Stimulated activated effector memory CD8-positive, alpha-beta T cell treated with anti-CD3 and anti-CD28 coated beads, Interleukin-12 subunit alpha, Interleukin-12 subunit beta, amount 100 ng/mL, for 72 hours (primary cell): ENCODE measurements at regions not wholly inside any gene's neighbourhood (a gene's known extent, or its start where the extent isn't known, plus 50 kb on each side); places are given as distances from the start of the nearest gene placed in this dataset.

Experiments used
- ATAC-seq: fragments of 150-1000 bp; cut with Tn5 transposase; 2 replicates; pipeline ENCODE4 v1.10.0; 2021
- DNase-seq, 2 donors: peaks; one replicate each; pipeline ENCODE4 v3.0.0; 2021 to 2022; ENCODE audit warnings: low spot score in 2 of 2
- H3K27ac Mint-ChIP-seq: one replicate; pipeline ENCODE4 v1.8.0; 2022; ENCODE audit warnings: mild to moderate bottlenecking, mixed read lengths
- H3K36me3 Mint-ChIP-seq: one replicate; pipeline ENCODE4 v1.8.0; 2022; ENCODE audit warnings: mild to moderate bottlenecking, mixed read lengths
- H3K4me1 Mint-ChIP-seq: one replicate; pipeline ENCODE4 v1.8.0; 2022; ENCODE audit warnings: mixed read lengths
- H3K4me3 Mint-ChIP-seq: one replicate; pipeline ENCODE4 v1.8.0; 2022; ENCODE audit warnings: mild to moderate bottlenecking, mixed read lengths
- H3K9me3 Mint-ChIP-seq: one replicate; pipeline ENCODE4 v1.8.0; 2022; ENCODE audit warnings: mixed read lengths

- no peak for ATAC-seq
Observed at GRCh38 chr15:67892559-67893377, 52.9 kb upstream of the RNU6-1 start.

GRCh38 chr15:67895237-67895636 lies 55.4 kb upstream of the RNU6-1 start:
- Mint-ChIP-seq H3K36me3 (no peaks in the 10 kb centered on the region), H3K27ac (no peak overlapping the region), H3K4me1 (no peaks in the 10 kb centered on the region), H3K9me3 (peaks cover 3% of the 10 kb centered on the region), H3K4me3 (no peak overlapping the region)
- ATAC-seq (no peak), DNase-seq (no peak)

More at GRCh38 chr15:67892559-67893377, 52.9 kb upstream of the RNU6-1 start:
- Mint-ChIP-seq H3K4me3 (no peak overlapping the region), H3K4me1 (peaks cover 5% of the 10 kb centered on the region), H3K27ac (no peak overlapping the region), H3K36me3 (no peaks in the 10 kb centered on the region), H3K9me3 (peaks cover 7% of the 10 kb centered on the region)
- DNase-seq = no peak

GRCh38 chr15:67897646-67898339 lies 57.9 kb upstream of the RNU6-1 start:
- DNase-seq = no peak
- Mint-ChIP-seq H3K9me3 (peaks cover 3% of the 10 kb centered on the region), H3K27ac (no peak overlapping the region), H3K36me3 (no peaks in the 10 kb centered on the region), H3K4me3 (no peak overlapping the region), H3K4me1 (no peaks in the 10 kb centered on the region)
- ATAC-seq = no peak

- DNase-seq (no peak), ATAC-seq (no peak)
- no peak overlapping the region for H3K4me3 Mint-ChIP-seq
- H3K4me1 Mint-ChIP-seq = no peaks in the 10 kb centered on the region
- H3K36me3 Mint-ChIP-seq = no peaks in the 10 kb centered on the region
- H3K27ac Mint-ChIP-seq = no peak overlapping the region
- peaks cover 3% of the 10 kb centered on the region for H3K9me3 Mint-ChIP-seq
Observed at GRCh38 chr15:67899596-67900283, 59.9 kb upstream of the RNU6-1 start.

- DNase-seq (no peak), ATAC-seq (no peak)
- Mint-ChIP-seq H3K4me1 (no peaks in the 10 kb centered on the region), H3K9me3 (no peaks in the 10 kb centered on the region), H3K36me3 (no peaks in the 10 kb centered on the region), H3K27ac (no peak overlapping the region), H3K4me3 (no peak overlapping the region)
Observed at GRCh38 chr15:67900621-67901147, 60.8 kb upstream of the RNU6-1 start.

- H3K36me3 Mint-ChIP-seq = no peaks in the 10 kb centered on the region
- H3K27ac Mint-ChIP-seq = no peak overlapping the region
- ATAC-seq (no peak), DNase-seq (no peak)
- H3K9me3 Mint-ChIP-seq = no peaks in the 10 kb centered on the region
- H3K4me3 Mint-ChIP-seq = no peak overlapping the region
- no peaks in the 10 kb centered on the region for H3K4me1 Mint-ChIP-seq
Observed at GRCh38 chr15:67901922-67902321, 62.1 kb upstream of the RNU6-1 start.

- ATAC-seq (peak; percentile 24), DNase-seq (no peak)
- Mint-ChIP-seq H3K9me3 (no peaks in the 10 kb centered on the region), H3K27ac (no peak overlapping the region), H3K4me3 (no peak overlapping the region), H3K4me1 (no peaks in the 10 kb centered on the region), H3K36me3 (no peaks in the 10 kb centered on the region)
Observed at GRCh38 chr15:67902579-67903009, 62.7 kb upstream of the RNU6-1 start.

GRCh38 chr15:67903708-67904107 lies 63.9 kb upstream of the RNU6-1 start:
- Mint-ChIP-seq H3K4me3 (no peak overlapping the region), H3K36me3 (no peaks in the 10 kb centered on the region), H3K27ac (no peak overlapping the region), H3K9me3 (no peaks in the 10 kb centered on the region), H3K4me1 (no peaks in the 10 kb centered on the region)
- no peak for ATAC-seq
- DNase-seq = no peak

- peaks cover 3% of the 10 kb centered on the region for H3K9me3 Mint-ChIP-seq
- H3K36me3 Mint-ChIP-seq = no peaks in the 10 kb centered on the region
- H3K4me1 Mint-ChIP-seq = no peaks in the 10 kb centered on the region
- no peak overlapping the region for H3K4me3 Mint-ChIP-seq
- ATAC-seq = no peak
- no peak overlapping the region for H3K27ac Mint-ChIP-seq
- DNase-seq = no peak
Observed at GRCh38 chr15:67905628-67906027, 65.8 kb upstream of the RNU6-1 start.

- H3K27ac Mint-ChIP-seq = no peak overlapping the region
- H3K4me3 Mint-ChIP-seq = no peak overlapping the region
- ATAC-seq = no peak
- H3K36me3 Mint-ChIP-seq = no peaks in the 10 kb centered on the region
- no peak for DNase-seq
- peaks cover 3% of the 10 kb centered on the region for H3K9me3 Mint-ChIP-seq
- no peaks in the 10 kb centered on the region for H3K4me1 Mint-ChIP-seq
Observed at GRCh38 chr15:67906382-67906781, 66.5 kb upstream of the RNU6-1 start.

GRCh38 chr15:67907184-67907723 lies 67.4 kb upstream of the RNU6-1 start:
- H3K36me3 Mint-ChIP-seq = no peaks in the 10 kb centered on the region
- no peak overlapping the region for H3K27ac Mint-ChIP-seq
- H3K4me3 Mint-ChIP-seq = no peak overlapping the region
- H3K9me3 Mint-ChIP-seq = peaks cover 3% of the 10 kb centered on the region
- ATAC-seq (no peak), DNase-seq (no peak)
- H3K4me1 Mint-ChIP-seq = peaks cover 5% of the 10 kb centered on the region

- Mint-ChIP-seq H3K9me3 (peaks cover 3% of the 10 kb centered on the region), H3K36me3 (no peaks in the 10 kb centered on the region), H3K27ac (no peak overlapping the region), H3K4me1 (peaks cover 5% of the 10 kb centered on the region), H3K4me3 (no peak overlapping the region)
- no peak for ATAC-seq
- no peak for DNase-seq
Observed at GRCh38 chr15:67908756-67909155, 68.9 kb upstream of the RNU6-1 start.

- Mint-ChIP-seq H3K36me3 (no peaks in the 10 kb centered on the region), H3K9me3 (peaks cover 3% of the 10 kb centered on the region), H3K4me3 (no peak overlapping the region), H3K4me1 (peaks cover 5% of the 10 kb centered on the region), H3K27ac (no peak overlapping the region)
- ATAC-seq = no peak
- DNase-seq = no peak
Observed at GRCh38 chr15:67911727-67912126, 71.9 kb upstream of the RNU6-1 start.

- DNase-seq = no peak
- H3K4me3 Mint-ChIP-seq = no peak overlapping the region
- no peak overlapping the region for H3K27ac Mint-ChIP-seq
Observed at GRCh38 chr15:67914028-67914427, 74.2 kb upstream of the RNU6-1 start.

More at GRCh38 chr15:67914028-67914427, 74.2 kb upstream of the RNU6-1 start:
- peaks cover 3% of the 10 kb centered on the region for H3K9me3 Mint-ChIP-seq
- H3K4me1 Mint-ChIP-seq = peaks cover 5% of the 10 kb centered on the region
- no peaks in the 10 kb centered on the region for H3K36me3 Mint-ChIP-seq
- no peak for ATAC-seq
